ENCODE measurements at regions not wholly inside any gene's neighbourhood (a gene's known extent, or its start where the extent isn't known, plus 50 kb on each side); places are given as distances from the start of the nearest gene placed in this dataset.

- Histone ChIP-seq H3K36me3 (ENCODE audit: control insufficient read depth in 2 of 2, insufficient read depth in 1 of 2, low read length in 2 of 2) (no peaks in the 10 kb centered on the region), H3K27ac (ENCODE audit: extremely low read depth, low read depth, low read length) (no peak overlapping the region), H3K4me1 (ENCODE audit: control insufficient read depth, insufficient read depth, low read length) (no peaks in the 10 kb centered on the region), H3K4me3 (ENCODE audit: low read depth, low read length) (no peak overlapping the region), H3K9me3 (ENCODE audit: control insufficient read depth, insufficient read depth, low read depth, low read length) (no peaks in the 10 kb centered on the region)
- CTCF ChIA-PET: no interaction called here
- POLR2A ChIA-PET: no interaction called here
- TF ChIP-seq ZEB2 (tag by site-specific recombination; IDR thresholded peaks at IDR 0.05) (no peak), ZNF433 (tag by site-specific recombination; IDR thresholded peaks at IDR 0.05; ENCODE audit: low read depth) (no peak), ZNF610 (tag by site-specific recombination; IDR thresholded peaks at IDR 0.05; ENCODE audit: borderline replicate concordance) (no peak), ZNF561 (tag by site-specific recombination; IDR thresholded peaks at IDR 0.05; ENCODE audit: borderline replicate concordance) (no peak)
These were observed 567.2 kb downstream of the FSCB start for GRCh38 chr14:43939836-43940235.

GRCh38 chr14:43938588-43939281 lies 568.3 kb downstream of the FSCB start:
- Histone ChIP-seq H3K36me3 (ENCODE audit: control insufficient read depth in 2 of 2, insufficient read depth in 1 of 2, low read length in 2 of 2) (no peaks in the 10 kb centered on the region), H3K4me3 (ENCODE audit: low read depth, low read length) (no peak overlapping the region), H3K27ac (ENCODE audit: extremely low read depth, low read depth, low read length) (no peak overlapping the region), H3K9me3 (ENCODE audit: control insufficient read depth, insufficient read depth, low read depth, low read length) (no peaks in the 10 kb centered on the region), H3K4me1 (ENCODE audit: control insufficient read depth, insufficient read depth, low read length) (no peaks in the 10 kb centered on the region)
- POLR2A ChIA-PET: no interaction called here
- CTCF ChIA-PET: no interaction called here
- TF ChIP-seq ZNF585B (tag by site-specific recombination; IDR thresholded peaks at IDR 0.05) (no peak), ZNF670 (tag by site-specific recombination; IDR thresholded peaks at IDR 0.05; ENCODE audit: low read depth) (no peak), ZNF654 (tag by site-specific recombination; IDR thresholded peaks at IDR 0.05; ENCODE audit: low read depth) (no peak), TRIM28 (IDR thresholded peaks at IDR 0.05; ENCODE audit: borderline replicate concordance, low read length) (no peak), GLI4 (tag by site-specific recombination; IDR thresholded peaks at IDR 0.05) (no peak), SALL2 (tag by site-specific recombination; IDR thresholded peaks at IDR 0.05; ENCODE audit: borderline replicate concordance) (no peak), PRDM2 (tag by site-specific recombination; IDR thresholded peaks at IDR 0.05; ENCODE audit: borderline replicate concordance) (no peak), ZNF549 (tag by site-specific recombination; IDR thresholded peaks at IDR 0.05) (no peak), REST (tag by site-specific recombination; IDR thresholded peaks at IDR 0.05) (no peak), ZNF311 (tag by site-specific recombination; IDR thresholded peaks at IDR 0.05; ENCODE audit: borderline replicate concordance) (no peak), ELK4 (IDR thresholded peaks at IDR 0.05; ENCODE audit: borderline replicate concordance, low read depth, low read length) (no peak), ZNF518A (tag by site-specific recombination; conservative IDR thresholded peaks at IDR 0.05; ENCODE audit: low read depth) (no peak)

All from HEK293 (cell line).